ENCODE measurements at regions not wholly inside any gene's neighbourhood (a gene's known extent, or its start where the extent isn't known, plus 50 kb on each side); places are given as distances from the start of the nearest gene placed in this dataset.
"Not testable (repeated sequence)": the region's sequence is repeated elsewhere in the genome, so short reads cannot be mapped to it uniquely, and the experiment has no call there.

GRCh38 chrX:76643590-76643989 lies 216.1 kb downstream of the MAGEE1 start:
- Histone ChIP-seq H3K36me3 (ENCODE audit: control insufficient read depth, insufficient read depth, low read length, severe bottlenecking) (no peaks in the 10 kb centered on the region), H3K27me3 (replicated peaks; ENCODE audit: control insufficient read depth, insufficient read depth, low read length) (no peaks in the 10 kb centered on the region), H3K9me3 (ENCODE audit: control insufficient read depth, low read length) (peaks cover 32% of the 10 kb centered on the region), H3K9ac (ENCODE audit: low read length) (no peak overlapping the region), H3K4me1 (ENCODE audit: control insufficient read depth, insufficient read depth, low read length) (no peaks in the 10 kb centered on the region), H3K4me3 (ENCODE audit: low read length) (no peak overlapping the region)
- DNase-seq (ENCODE audit: low read depth) = no peak

- not testable (repeated sequence) for H3K27me3 ChIP-seq (replicated peaks; ENCODE audit: control insufficient read depth, insufficient read depth, low read length); H3K4me1 ChIP-seq (ENCODE audit: control insufficient read depth, insufficient read depth, low read length); H3K9me3 ChIP-seq (ENCODE audit: control insufficient read depth, low read length); H3K9ac ChIP-seq (ENCODE audit: low read length); H3K36me3 ChIP-seq (ENCODE audit: control insufficient read depth, insufficient read depth, low read length, severe bottlenecking); DNase-seq (ENCODE audit: low read depth); H3K4me3 ChIP-seq (ENCODE audit: low read length)
These were observed 223.9 kb downstream of the MAGEE1 start for GRCh38 chrX:76651369-76651768.

- no peak for DNase-seq (ENCODE audit: low read depth)
- Histone ChIP-seq H3K4me1 (ENCODE audit: control insufficient read depth, insufficient read depth, low read length) (no peaks in the 10 kb centered on the region), H3K4me3 (ENCODE audit: low read length) (no peak overlapping the region), H3K9me3 (ENCODE audit: control insufficient read depth, low read length) (peaks cover 11% of the 10 kb centered on the region), H3K36me3 (ENCODE audit: control insufficient read depth, insufficient read depth, low read length, severe bottlenecking) (no peaks in the 10 kb centered on the region), H3K9ac (ENCODE audit: low read length) (no peak overlapping the region), H3K27me3 (replicated peaks; ENCODE audit: control insufficient read depth, insufficient read depth, low read length) (peaks cover 2% of the 10 kb centered on the region)
These were observed 230.0 kb downstream of the MAGEE1 start for GRCh38 chrX:76657499-76657898.
